AG20443 (cell line): ENCODE measurements at regions not wholly inside any gene's neighbourhood (a gene's known extent, or its start where the extent isn't known, plus 50 kb on each side); places are given as distances from the start of the nearest gene placed in this dataset.
"Not testable (repeated sequence)": the region's sequence is repeated elsewhere in the genome, so short reads cannot be mapped to it uniquely, and the experiment has no call there.

Experiments
- DNase-seq: peaks from one replicate; pipeline ENCODE4 v3.0.0; 2012; ENCODE audit warnings: low spot score, mixed read lengths

GRCh38 chr3:145266368-145266767 lies 894.6 kb downstream of the PLOD2 start:
- no peak for DNase-seq

GRCh38 chr3:145269106-145269505 lies 891.9 kb downstream of the PLOD2 start:
- DNase-seq, result no peak

- DNase-seq, result no peak
Measured at GRCh38 chr3:145272684-145273083, 888.3 kb downstream of the PLOD2 start.

- DNase-seq, result no peak
Measured at GRCh38 chr3:145282505-145282904, 878.5 kb downstream of the PLOD2 start.

- no peak for DNase-seq
Measured at GRCh38 chr3:145286937-145287336, 874.0 kb downstream of the PLOD2 start.

- DNase-seq, result no peak
Measured at GRCh38 chr3:145290010-145290409, 871.0 kb downstream of the PLOD2 start.

- no peak for DNase-seq
Measured at GRCh38 chr3:145294572-145294971, 866.4 kb downstream of the PLOD2 start.

GRCh38 chr3:145307272-145307671 lies 853.7 kb downstream of the PLOD2 start:
- DNase-seq, result no peak

GRCh38 chr3:145313751-145314150 lies 847.2 kb downstream of the PLOD2 start:
- DNase-seq, result no peak

- not testable (repeated sequence) for DNase-seq
Measured at GRCh38 chr3:145316253-145316652, 844.7 kb downstream of the PLOD2 start.

- no peak for DNase-seq
Measured at GRCh38 chr3:145326666-145327065, 834.3 kb downstream of the PLOD2 start.

- DNase-seq, result not testable (repeated sequence)
Measured at GRCh38 chr3:145333427-145333826, 827.6 kb downstream of the PLOD2 start.

GRCh38 chr3:145333931-145334330 lies 827.1 kb downstream of the PLOD2 start:
- DNase-seq, result no peak

- no peak for DNase-seq
Measured at GRCh38 chr3:145355206-145355605, 805.8 kb downstream of the PLOD2 start.

GRCh38 chr3:145357453-145357852 lies 803.5 kb downstream of the PLOD2 start:
- no peak for DNase-seq

- DNase-seq, result no peak
Measured at GRCh38 chr3:145359040-145359439, 801.9 kb downstream of the PLOD2 start.

GRCh38 chr3:145368748-145369147 lies 792.2 kb downstream of the PLOD2 start:
- DNase-seq, result no peak

GRCh38 chr3:145370870-145371269 lies 790.1 kb downstream of the PLOD2 start:
- no peak for DNase-seq

- no peak for DNase-seq
Measured at GRCh38 chr3:145377301-145377700, 783.7 kb downstream of the PLOD2 start.

- DNase-seq, result no peak
Measured at GRCh38 chr3:145383416-145383815, 777.6 kb downstream of the PLOD2 start.

GRCh38 chr3:145384307-145384706 lies 776.7 kb downstream of the PLOD2 start:
- DNase-seq, result no peak

- no peak for DNase-seq
Measured at GRCh38 chr3:145387211-145387610, 773.8 kb downstream of the PLOD2 start.

GRCh38 chr3:145395421-145395820 lies 765.6 kb downstream of the PLOD2 start:
- DNase-seq, result no peak

GRCh38 chr3:145411605-145412004 lies 749.4 kb downstream of the PLOD2 start:
- no peak for DNase-seq

GRCh38 chr3:145417678-145418077 lies 743.3 kb downstream of the PLOD2 start:
- no peak for DNase-seq
